GM18868 (cell line): ENCODE measurements at regions not wholly inside any gene's neighbourhood (a gene's known extent, or its start where the extent isn't known, plus 50 kb on each side); places are given as distances from the start of the nearest gene placed in this dataset.
"Not testable (repeated sequence)": the region's sequence is repeated elsewhere in the genome, so short reads cannot be mapped to it uniquely, and the experiment has no call there.

Source experiments
- ATAC-seq: cut with Tn5 transposase; IDR thresholded peaks from one replicate; pipeline ENCODE4 v1.9.1; 2021; ENCODE audit warnings: mild to moderate bottlenecking, moderate library complexity; ENCODE audit not compliant: unreplicated experiment

GRCh38 chr17:51347851-51348584, 87.7 kb downstream of the UTP18 start:
- ATAC-seq, result no peak

GRCh38 chr17:51351080-51351479, 90.7 kb downstream of the UTP18 start:
- ATAC-seq, result no peak

- ATAC-seq, result no peak
Measured at GRCh38 chr17:51351890-51352289, 91.5 kb downstream of the UTP18 start.

- ATAC-seq, result no peak
Measured at GRCh38 chr17:51352798-51353197, 92.5 kb downstream of the UTP18 start.

GRCh38 chr17:51353296-51353695, 93.0 kb downstream of the UTP18 start:
- ATAC-seq, result no peak

- no peak for ATAC-seq
Measured at GRCh38 chr17:51354936-51355335, 94.6 kb downstream of the UTP18 start.

- ATAC-seq, result no peak
Measured at GRCh38 chr17:51355441-51356410, 95.4 kb downstream of the UTP18 start.

GRCh38 chr17:51359055-51359454, 98.7 kb downstream of the UTP18 start:
- no peak for ATAC-seq

GRCh38 chr17:51362811-51363585, 102.7 kb downstream of the UTP18 start:
- ATAC-seq, result no peak

- ATAC-seq, result no peak
Measured at GRCh38 chr17:51365090-51365489, 104.7 kb downstream of the UTP18 start.

- ATAC-seq, result no peak
Measured at GRCh38 chr17:51366866-51367265, 106.5 kb downstream of the UTP18 start.

GRCh38 chr17:51367836-51368235, 107.5 kb downstream of the UTP18 start:
- ATAC-seq, result not testable (repeated sequence)

GRCh38 chr17:51371732-51372151, 111.4 kb downstream of the UTP18 start:
- no peak for ATAC-seq

- peak; percentile 91 for ATAC-seq
Measured at GRCh38 chr17:51372345-51373004, 112.1 kb downstream of the UTP18 start.

GRCh38 chr17:51373489-51374152, 113.3 kb downstream of the UTP18 start:
- no peak for ATAC-seq

- ATAC-seq, result no peak
Measured at GRCh38 chr17:51374209-51374608, 113.9 kb downstream of the UTP18 start.

- no peak for ATAC-seq
Measured at GRCh38 chr17:51375771-51376170, 115.4 kb downstream of the UTP18 start.

GRCh38 chr17:51376739-51377138, 116.4 kb downstream of the UTP18 start:
- ATAC-seq, result no peak

GRCh38 chr17:51381262-51381661, 120.9 kb downstream of the UTP18 start:
- no peak for ATAC-seq

GRCh38 chr17:51385208-51385607, 124.9 kb downstream of the UTP18 start:
- no peak for ATAC-seq
